ENCODE measurements at regions not wholly inside any gene's neighbourhood (a gene's known extent, or its start where the extent isn't known, plus 50 kb on each side); places are given as distances from the start of the nearest gene placed in this dataset.
A peak's percentile ranks its signal among the peaks of the same experiment; 100 is the strongest.

DNA sequence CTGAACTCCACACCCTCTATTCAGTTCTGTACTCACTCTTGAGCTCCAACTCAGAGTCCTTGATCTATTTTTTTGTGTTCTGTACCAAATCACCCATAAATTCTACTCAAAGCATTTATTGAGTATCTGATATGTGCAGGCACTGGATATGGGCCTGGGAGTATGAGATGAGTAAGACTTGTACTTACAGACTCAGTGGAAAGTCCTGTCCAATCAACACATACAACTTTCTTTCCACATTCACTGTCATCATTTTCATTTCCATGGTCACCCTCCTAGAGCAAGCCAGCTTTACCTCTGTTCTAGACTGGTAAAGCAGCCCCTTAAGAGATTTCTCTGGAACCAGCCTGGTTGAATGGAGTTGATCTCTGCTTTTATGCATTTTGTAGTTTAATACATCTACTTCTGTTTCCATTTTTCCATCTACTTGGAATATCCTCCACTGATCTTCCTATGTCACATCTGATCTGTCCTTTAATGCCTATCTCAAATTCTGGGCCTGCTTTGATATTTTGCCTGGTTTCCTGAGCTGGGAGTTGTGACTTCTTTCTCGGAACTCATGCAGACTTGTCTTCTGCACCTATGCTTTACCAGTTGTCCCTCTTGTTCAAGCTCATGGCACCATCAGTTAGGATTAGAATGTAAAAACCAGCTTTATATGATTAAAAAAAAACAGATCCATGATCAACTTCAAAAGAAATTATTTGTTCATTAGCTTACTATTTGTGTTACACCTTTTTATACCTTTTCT lies 96.9 kb upstream of the GLS start:
- no peak for DNase-seq (ENCODE audit: extremely low read depth, low read depth)

DNA sequence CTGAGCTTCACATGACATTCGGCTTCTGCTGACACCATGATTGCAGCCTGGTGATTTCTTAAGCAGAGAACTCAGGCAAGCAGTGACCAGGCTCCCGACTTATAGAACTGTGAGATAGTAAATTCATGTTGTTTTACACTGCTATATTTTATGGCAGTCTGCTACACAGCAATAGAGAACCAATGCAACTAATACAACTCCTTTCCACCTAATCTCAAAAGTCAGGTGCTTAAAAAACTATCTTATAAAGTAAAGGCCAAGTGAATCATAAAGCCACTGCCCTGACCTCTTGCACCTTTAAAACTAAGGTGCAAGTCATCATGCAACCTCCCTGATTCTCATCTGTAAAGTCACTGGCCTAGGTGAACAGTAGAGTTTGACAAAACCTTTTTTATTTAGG lies 95.3 kb upstream of the GLS start:
- DNase-seq (ENCODE audit: extremely low read depth, low read depth): no peak

- DNase-seq (ENCODE audit: extremely low read depth, low read depth): no peak
These were observed 94.0 kb upstream of the GLS start for GRCh38 chr2:190786404-190787166.

DNA sequence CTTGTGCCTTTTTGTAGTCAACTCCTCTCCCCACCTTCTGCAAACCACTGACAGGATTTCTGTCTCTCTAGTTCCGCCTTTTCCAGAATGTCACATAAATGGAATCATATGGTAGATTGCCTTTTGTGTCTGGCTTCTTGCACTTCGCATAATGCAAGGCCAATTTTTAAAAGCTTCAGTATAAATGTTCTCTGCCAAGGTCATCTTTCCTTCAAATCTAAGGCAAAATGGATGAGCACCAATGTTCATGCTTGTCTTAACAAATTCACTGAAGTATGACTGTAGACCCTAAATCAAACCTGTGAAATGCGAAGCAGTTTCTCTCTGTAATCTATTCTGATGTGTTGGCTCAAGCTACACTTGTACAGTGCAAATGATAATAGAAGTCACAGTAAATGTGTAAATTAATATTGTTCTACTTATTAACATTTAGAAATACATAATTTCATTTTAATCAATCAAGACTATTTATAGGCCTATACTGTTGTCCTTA lies 92.8 kb upstream of the GLS start:
- DNase-seq (ENCODE audit: extremely low read depth, low read depth): no peak

DNA sequence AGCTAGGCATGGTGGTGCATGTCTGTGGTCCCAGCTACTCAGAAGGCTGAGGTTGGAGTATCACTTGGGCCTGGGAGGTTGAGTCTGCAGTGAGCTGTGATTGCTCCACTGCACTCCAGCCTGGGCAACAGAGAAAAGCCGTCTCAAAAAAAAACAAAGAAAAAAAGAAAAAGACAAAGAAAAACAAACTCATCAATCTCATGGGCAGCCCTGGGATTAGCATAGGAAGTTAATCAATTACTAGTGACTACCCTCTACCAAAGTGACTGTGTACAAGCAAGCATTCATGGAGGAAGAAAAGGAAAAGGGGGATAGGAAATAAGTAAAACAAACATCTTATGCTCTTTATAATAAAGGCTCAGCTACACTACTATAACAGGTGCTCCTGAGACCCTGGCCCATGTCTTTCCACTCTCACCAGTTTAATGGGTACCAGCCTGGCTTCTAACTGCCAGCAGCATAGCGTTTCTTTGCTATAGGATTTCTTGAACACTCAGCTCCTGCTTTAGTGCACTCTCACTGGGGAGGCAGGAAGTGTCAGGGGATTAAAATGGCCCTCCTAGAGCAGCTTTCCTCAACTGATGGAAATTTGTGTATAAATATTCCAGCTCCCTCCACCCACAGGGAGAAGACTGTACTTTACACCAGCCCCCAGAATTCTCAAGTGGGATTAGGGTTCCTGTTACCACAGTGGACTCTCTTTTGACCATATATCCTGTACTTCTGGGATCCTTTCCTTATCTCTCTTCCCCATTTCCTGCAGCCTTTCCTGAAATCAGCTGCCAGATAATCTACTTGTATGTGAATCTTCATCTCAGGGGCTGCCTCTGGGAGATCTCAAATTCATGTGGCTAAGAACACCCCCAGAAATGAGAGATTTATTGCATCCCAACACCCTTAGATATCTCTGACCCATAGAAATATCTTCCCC lies 91.3 kb upstream of the GLS start:
- DNase-seq (ENCODE audit: extremely low read depth, low read depth): no peak

GRCh38 chr2:190791347-190791975 lies 89.2 kb upstream of the GLS start:
- DNase-seq (ENCODE audit: extremely low read depth, low read depth): no peak

- DNase-seq (ENCODE audit: extremely low read depth, low read depth): no peak
These were observed 88.5 kb upstream of the GLS start for GRCh38 chr2:190791976-190792575.

DNA sequence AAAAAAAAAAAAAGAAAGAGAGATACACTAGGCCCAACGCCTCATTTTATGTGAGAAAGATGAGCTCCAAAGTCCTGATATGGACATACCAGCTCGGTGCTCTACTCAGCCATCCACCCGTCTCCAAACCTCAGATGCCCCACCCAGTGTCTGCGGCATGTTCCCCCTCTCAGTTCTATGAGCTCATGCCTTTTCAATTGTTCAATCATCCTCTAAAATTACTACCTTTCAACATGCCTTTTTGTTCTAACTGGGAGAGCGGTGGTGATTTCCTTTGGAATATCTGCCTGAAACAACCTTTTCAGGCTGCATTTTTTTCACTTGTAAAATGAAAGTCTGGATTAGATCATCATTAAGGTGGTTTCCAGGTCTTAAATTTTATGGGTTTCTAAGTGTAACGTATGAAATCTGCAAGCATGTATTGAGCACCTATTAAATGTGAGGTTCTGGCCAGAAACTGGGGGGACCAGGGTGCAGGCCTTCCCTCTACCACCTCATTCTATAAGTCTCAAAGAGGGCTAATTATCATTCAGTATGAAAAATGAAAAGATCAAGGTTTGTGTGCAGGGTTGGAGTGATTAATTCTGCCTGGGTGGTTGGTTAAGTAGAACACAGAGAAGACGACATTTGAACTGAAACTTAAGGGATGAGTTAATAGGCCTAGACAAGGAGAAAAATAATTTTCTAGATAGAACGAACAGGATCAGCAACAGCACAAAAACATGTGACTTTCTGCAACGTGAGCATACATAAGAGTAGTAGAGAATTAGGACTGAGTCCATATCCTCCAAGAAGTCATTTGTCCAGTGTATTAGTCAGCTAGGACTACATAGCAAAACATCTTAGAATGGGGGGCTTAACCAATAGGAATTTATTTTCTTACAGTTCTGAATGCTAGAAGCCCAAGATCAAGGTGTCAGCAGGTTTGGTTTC lies 87.4 kb upstream of the GLS start:
- DNase-seq (ENCODE audit: extremely low read depth, low read depth): no peak

- DNase-seq (ENCODE audit: extremely low read depth, low read depth): no peak
These were observed 86.2 kb upstream of the GLS start for GRCh38 chr2:190794377-190794776.

- DNase-seq (ENCODE audit: extremely low read depth, low read depth): no peak
These were observed 85.8 kb upstream of the GLS start for GRCh38 chr2:190794790-190795189.

DNA sequence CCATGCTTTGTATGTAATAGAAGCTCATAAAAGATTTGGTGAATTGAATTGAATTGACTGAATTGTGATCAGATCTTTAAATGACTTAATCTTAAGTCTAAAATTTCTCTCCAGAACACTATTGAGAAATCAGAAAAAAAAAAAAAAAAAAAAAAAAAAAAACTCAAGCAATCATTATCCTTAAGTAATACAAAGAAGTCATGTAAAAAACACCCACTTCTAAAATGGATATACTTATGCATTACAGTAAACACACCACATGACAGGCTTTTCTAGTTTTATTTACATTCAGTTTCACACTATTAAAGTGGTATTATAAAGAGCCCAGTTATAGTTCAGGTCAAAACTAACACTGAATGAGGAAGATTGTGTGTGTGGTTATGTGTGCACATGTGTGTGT lies 84.9 kb upstream of the GLS start:
- no peak for DNase-seq (ENCODE audit: extremely low read depth, low read depth)

DNA sequence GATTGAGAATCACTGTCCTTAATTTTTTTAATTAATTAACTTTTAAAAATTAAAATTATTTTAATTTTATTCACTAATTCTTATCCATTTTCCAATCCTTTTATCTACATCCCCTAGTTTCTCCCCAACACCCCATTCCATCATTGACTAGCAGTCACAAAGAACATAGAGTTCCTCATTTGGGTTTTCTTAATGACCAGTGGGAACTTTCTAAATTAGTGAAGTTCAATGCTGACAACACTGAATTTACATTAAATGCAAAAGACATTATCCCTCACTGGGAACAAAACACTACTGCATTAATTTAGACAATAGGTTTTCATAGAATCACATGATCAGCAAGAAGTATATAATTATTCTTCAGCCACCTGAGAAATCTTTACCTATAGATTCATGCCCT lies 80.6 kb upstream of the GLS start:
- no peak for DNase-seq (ENCODE audit: extremely low read depth, low read depth)

GRCh38 chr2:190800528-190800927 lies 80.1 kb upstream of the GLS start:
- DNase-seq (ENCODE audit: extremely low read depth, low read depth): no peak

DNA sequence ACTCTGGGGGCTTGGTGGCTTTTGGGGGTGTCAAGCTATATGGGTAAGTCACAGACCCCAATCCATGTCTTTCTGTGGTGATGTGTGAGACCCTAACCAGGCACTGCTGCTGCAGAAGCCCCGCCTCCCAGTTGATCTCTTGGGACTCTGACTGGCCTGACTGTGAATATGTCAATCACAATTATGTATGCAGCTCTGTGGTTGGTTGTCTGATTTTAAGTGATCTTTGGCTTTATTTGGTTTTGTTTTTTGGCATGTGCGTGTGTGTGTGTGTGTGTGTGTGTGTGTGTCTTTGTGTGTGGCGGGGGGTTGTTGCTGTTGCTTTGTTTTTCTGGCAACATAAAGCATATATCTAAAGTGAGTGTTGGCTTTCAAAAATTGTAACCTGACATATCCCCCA lies 78.5 kb upstream of the GLS start:
- DNase-seq (ENCODE audit: extremely low read depth, low read depth): no peak

GRCh38 chr2:190802626-190803209 lies 77.9 kb upstream of the GLS start:
- DNase-seq (ENCODE audit: extremely low read depth, low read depth): no peak

DNA sequence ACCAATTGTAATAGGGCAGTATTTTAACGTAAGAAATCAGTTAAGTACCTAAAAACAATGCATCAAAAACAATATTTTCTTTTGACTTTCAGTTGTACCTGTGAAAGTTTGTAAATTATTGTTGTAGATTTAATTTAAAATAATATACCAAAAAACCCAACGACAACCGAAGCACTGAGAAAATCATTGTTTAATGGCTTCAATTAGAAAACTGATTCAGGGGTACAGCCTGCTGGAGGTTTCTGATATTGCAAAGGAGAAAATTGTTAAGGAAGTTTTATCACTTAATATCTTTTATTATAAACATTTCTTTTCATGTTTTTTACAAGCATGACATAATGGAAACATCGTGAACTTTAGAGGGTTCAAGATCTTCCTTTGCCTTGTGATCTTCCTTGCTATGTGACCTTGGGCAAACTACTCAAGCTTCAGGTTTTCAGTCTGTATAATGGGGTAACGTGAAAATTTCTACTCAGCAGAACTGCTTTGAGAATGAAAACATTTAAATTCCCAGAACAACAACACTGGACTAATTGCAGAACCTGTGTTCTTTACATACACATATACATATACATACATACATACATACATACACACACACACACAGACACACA lies 76.3 kb upstream of the GLS start:
- peak; percentile 11 for DNase-seq (ENCODE audit: extremely low read depth, low read depth)

DNA sequence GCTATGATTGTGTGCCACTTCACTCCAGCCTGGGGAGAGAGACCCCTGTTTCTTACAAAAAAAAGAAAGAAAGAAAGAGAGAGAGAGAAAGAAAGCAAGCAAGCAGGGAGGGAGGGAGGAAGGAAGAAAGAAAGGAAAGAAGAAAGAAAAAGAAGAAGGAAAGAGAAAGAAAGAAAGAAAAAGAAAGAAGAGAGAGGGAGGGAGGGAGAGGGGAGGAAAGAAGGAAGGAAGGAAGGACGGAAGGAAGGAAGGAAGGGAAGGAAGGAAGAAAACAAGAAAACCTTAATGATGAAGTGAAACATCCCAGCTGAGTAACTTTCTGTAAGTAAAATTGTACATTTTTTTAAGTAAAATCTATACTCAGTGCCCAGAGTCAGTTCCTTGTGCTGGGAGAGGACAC lies 75.5 kb upstream of the GLS start:
- no peak for DNase-seq (ENCODE audit: extremely low read depth, low read depth)

DNA sequence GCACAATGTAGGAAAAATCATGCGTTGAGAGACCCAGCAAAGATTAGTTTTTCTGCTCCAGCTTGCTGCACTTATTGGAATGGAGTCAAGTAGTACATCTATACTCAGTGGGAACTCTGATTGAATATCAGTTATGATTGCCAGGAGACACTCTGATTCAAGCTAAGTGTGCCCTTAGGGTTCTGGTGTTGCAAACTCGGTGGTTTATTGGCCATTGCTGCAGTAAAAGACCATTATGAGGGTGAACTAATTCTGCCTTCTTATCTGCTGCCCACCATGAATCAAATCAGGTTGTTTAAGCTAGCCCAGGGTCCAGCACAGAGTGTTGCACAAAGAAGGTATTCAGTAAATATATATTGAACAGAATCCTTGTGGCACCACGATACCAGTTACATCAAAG lies 74.8 kb upstream of the GLS start:
- no peak for DNase-seq (ENCODE audit: extremely low read depth, low read depth)
